ENCODE measurements at regions not wholly inside any gene's neighbourhood (a gene's known extent, or its start where the extent isn't known, plus 50 kb on each side); places are given as distances from the start of the nearest gene placed in this dataset.

- H3K4me3 ChIP-seq (ENCODE audit: low read depth, low read length), result no peak overlapping the region
- TF ChIP-seq, protein P1, sequence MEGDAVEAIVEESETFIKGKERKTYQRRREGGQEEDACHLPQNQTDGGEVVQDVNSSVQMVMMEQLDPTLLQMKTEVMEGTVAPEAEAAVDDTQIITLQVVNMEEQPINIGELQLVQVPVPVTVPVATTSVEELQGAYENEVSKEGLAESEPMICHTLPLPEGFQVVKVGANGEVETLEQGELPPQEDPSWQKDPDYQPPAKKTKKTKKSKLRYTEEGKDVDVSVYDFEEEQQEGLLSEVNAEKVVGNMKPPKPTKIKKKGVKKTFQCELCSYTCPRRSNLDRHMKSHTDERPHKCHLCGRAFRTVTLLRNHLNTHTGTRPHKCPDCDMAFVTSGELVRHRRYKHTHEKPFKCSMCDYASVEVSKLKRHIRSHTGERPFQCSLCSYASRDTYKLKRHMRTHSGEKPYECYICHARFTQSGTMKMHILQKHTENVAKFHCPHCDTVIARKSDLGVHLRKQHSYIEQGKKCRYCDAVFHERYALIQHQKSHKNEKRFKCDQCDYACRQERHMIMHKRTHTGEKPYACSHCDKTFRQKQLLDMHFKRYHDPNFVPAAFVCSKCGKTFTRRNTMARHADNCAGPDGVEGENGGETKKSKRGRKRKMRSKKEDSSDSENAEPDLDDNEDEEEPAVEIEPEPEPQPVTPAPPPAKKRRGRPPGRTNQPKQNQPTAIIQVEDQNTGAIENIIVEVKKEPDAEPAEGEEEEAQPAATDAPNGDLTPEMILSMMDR (IDR thresholded peaks at IDR 0.05; ENCODE audit: low read depth, low read length), result no peak
Observed at GRCh38 chr1:94694226-94694915, 125.8 kb upstream of the SLC44A3 start.

- TF ChIP-seq, protein P1 (IDR thresholded peaks at IDR 0.05; ENCODE audit: low read depth, low read length), result no peak
- H3K4me3 ChIP-seq (ENCODE audit: low read depth, low read length), result no peak overlapping the region
Observed at GRCh38 chr1:94693435-94693834, 126.7 kb upstream of the SLC44A3 start.

DNA sequence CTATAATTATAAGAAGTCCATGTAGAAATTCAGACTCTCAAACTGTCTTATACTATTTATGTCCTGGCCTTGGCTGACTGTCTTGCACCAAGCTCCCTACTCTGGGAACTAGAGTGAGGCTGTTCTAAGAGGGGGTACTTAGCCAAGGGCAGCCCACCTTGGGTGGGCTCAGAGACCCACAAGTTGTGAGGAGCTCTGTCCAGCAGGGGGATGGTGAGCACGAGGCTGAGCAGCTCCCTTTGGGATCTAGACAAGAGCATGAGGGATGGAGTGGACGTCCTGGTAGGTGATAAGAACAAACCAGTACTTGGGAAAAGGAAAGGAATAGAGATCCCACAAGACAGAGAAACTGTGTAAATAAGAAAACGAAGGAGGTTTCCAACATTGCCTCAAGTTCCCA, 127.1 kb upstream of the SLC44A3 start:
- TF ChIP-seq, protein P1 (IDR thresholded peaks at IDR 0.05; ENCODE audit: low read depth, low read length), result no peak; the same call in 1 of the 2 replicates
- no peak overlapping the region for H3K4me3 ChIP-seq (ENCODE audit: low read depth, low read length)

GRCh38 chr1:94688646-94689045, 131.5 kb upstream of the SLC44A3 start:
- TF ChIP-seq, protein P1 (IDR thresholded peaks at IDR 0.05; ENCODE audit: low read depth, low read length), result no peak

GRCh38 chr1:94686882-94687281, 133.3 kb upstream of the SLC44A3 start:
- TF ChIP-seq, protein P1 (IDR thresholded peaks at IDR 0.05; ENCODE audit: low read depth, low read length), result no peak
- H3K4me3 ChIP-seq (ENCODE audit: low read depth, low read length), result no peak overlapping the region

More at GRCh38 chr1:94688646-94689045, 131.5 kb upstream of the SLC44A3 start:
- H3K4me3 ChIP-seq (ENCODE audit: low read depth, low read length), result no peak overlapping the region

GRCh38 chr1:94684690-94685250, 135.4 kb upstream of the SLC44A3 start:
- no peak overlapping the region for H3K4me3 ChIP-seq (ENCODE audit: low read depth, low read length)
- TF ChIP-seq, protein P1 (IDR thresholded peaks at IDR 0.05; ENCODE audit: low read depth, low read length), result no peak

GRCh38 chr1:94683886-94684285, 136.3 kb upstream of the SLC44A3 start:
- H3K4me3 ChIP-seq (ENCODE audit: low read depth, low read length), result no peak overlapping the region
- TF ChIP-seq, protein P1 (IDR thresholded peaks at IDR 0.05; ENCODE audit: low read depth, low read length), result no peak

Data from WI38 (cell line).